CD4-positive, alpha-beta T cell treated with Interleukin-4 for 4 hours (primary cell): ENCODE measurements at regions not wholly inside any gene's neighbourhood (a gene's known extent, or its start where the extent isn't known, plus 50 kb on each side); places are given as distances from the start of the nearest gene placed in this dataset.

Source experiments
- DNase-seq: peaks from one replicate; pipeline ENCODE4 v3.0.0-alpha.2; 2020

DNA sequence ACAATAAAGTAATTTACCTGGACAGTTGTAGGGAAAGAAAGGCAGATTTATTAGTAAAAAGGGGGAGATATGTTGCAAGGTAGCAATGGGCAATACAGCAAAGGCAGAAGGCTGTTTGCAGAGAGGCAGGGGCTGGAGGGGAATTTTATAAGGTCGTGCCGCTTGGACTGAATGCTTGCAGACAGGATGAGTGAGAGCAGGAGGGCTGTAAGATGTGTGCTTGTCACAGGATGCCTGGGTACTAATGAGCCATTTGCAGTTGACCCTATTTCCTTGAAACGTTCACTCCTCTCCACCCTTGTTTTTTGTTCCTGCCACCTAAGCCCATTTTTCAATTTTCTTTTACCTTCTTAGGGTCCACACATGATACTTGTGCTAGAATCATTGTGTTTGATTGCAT lies 214.7 kb downstream of the TRAM1L1 start:
- no peak for DNase-seq

DNA sequence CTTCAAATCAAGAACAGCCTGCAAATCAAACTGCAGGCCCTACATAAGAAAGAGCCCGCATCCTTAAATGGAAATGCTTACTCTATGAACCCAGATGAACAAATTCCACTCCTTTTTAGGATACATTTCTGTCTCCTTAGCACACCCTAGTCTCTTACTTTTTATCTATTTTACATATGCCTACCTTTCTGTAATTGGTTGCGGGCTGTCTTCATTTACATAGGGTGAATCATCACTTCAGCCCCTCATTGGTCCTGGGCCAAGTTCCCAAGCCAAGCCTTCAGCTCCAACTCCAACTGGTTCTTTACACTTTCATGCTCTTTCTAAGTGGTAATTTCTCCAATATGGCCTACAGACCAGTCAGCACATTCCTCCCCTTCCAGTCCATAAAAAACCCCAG lies 219.3 kb downstream of the TRAM1L1 start:
- DNase-seq, result no peak

DNA sequence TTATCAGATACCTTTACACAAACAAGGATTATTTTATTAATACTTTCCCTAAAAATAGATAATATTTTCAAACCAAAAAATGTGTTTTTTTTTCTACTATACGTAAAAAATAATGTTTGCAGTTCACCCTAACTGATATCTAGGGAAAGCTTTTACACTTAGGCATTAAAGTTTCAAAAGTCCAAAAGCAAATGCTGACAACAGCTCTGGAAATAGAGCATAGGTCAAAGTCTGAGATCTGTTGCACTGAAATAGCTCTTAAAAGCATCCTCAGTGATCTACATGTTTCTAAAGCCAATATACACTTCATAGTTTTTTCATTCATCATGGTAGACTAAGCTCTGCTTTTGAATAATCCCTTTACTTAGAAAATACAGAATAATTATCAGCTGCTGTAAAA lies 222.8 kb downstream of the TRAM1L1 start:
- DNase-seq, result no peak

DNA sequence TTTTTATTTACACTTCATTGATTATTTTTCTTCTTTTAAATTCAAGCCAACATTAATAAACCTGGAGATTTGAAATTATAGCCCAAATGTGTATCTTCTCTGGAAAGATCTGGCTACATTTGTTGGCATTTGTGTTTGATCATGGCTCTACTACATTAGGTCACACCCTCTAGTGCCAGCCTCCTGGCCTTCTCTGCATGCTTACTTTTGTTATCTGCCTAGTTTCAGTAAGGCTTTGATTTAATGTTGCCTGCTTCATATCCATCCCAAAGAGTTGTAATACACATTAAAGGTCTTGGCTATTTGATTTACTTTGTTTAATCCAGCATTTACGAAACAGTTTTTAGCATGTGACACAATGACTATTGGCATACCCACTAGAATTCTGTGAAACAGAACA lies 224.5 kb downstream of the TRAM1L1 start:
- no peak for DNase-seq

DNA sequence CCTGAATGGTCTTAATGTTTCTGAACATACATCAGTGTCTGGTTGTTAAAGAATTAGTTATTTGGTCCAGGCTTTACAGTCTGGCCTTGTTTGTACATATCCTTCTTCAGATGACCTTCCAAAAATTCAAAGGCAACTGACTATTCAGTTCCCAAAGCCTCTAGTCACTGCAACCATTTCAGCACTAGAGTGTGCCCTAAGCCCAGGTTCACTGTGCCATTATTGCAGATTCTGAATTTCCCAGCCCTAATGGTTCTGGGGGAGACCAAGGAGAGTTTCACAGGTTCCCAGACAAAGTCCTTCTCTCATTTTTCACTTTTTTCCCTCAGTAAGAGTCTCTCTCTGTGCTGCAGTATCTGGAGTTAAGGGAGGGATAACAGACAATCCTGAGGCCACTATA lies 235.8 kb downstream of the TRAM1L1 start:
- DNase-seq, result no peak

DNA sequence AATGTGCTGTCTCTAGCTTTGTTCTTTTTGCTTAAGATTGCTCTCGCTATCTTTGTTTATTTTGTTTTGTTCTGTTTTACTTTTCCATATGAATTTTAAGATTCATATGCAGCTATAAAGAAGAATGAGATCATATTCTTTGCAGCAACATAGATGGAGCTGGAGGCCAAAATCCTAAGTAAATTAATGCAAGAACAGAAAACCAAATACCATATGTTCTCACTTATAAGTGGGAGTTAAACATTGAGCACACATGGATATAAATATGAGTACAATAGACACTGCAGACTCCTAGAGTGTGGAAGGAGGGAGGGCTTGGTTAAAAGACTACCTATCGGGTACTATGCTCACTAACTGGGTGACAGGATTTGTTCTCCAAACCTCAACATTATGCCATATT lies 237.8 kb downstream of the TRAM1L1 start:
- no peak for DNase-seq

DNA sequence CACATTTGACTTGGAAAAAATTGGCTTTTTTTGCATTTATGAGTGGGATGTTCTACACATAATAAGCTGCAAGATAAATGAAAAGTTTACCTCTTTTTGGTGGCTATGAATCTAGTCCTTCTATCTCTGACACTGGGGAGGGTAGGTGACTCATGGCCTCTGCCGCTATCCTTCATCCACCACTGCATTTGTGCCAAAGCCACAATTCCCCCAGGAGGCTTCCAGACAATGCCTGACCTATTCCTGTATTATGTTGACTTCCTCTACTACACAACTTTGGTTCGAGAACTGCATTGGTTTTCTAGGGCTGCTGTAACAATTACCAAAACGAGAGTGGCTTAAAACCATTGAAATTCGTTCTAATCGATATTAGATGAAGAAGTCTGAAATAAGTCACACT lies 245.6 kb downstream of the TRAM1L1 start:
- DNase-seq, result no peak

DNA sequence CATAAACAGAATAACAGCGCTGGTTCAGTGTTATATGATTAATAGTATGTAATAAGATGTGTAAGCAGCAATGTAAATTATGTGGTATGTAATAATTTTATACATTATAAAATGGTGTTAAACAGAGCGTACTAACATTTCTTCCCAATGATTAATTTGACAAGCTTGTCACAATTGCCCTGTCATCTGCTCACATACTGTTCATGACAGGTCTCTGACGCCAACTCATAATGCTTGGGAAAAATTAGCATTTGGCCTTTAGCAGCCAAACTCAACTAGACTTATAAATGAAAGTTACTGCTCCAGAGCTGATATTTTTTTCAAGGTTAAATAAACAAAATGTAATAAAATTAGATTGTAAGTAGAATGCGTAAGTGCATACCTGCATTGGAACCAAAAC lies 246.8 kb downstream of the TRAM1L1 start:
- DNase-seq, result no peak

DNA sequence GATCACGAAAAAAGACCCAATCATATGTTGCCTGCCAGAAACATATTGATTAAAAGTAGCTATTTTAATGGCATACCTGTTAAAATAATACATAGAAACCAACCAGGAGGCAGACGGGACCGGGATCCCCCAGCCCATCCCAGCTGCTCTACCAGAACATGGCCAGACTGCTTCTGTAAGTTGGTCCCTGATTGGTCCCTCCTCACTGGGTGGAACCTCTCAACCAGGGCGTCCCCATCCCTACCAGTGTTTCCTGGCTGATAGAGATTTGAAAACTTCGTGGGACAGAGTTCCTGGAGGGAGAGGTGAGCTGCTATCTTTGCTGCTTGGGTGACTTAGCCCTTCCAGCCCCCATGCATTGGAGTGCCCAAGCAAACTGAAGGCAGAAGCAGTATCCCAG lies 256.2 kb downstream of the TRAM1L1 start:
- DNase-seq, result no peak

DNA sequence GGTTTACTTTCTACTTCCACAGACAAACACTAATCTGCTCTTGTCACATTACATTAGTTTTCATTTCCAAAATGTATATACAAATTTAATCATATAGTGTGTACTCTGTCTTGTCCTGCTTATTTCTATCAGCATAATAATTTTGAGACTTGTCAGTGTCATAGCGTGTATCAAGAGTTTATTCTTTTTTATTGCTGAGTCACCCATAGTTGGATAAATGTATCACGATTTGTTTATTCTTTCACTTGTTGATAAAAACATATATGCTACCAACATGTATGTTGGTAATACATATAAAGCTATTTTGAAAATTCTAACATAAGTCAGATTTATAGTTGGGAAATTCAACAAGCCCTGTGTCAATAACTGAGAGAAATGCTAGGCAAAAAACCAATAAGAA lies 261.2 kb downstream of the TRAM1L1 start:
- DNase-seq, result no peak

DNA sequence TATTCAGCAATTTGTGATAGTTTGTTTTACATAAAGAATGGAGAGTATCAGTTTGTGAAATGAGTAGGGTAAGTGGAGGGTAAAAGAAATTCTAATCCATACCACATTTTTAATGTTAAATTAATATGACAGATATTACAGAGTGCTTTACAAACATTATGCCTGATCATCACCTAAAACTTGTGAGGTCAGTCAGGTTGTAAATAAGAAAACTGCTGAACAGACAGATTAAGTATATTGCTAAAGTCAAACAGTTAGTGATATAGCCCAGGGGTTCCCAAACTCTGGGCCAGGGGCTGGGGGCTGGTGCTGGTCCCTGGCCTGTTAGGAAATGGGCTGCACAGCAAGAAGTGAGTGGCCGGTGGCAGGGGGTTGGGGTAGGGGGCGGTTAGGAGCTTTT lies 273.6 kb downstream of the TRAM1L1 start:
- DNase-seq, result no peak

DNA sequence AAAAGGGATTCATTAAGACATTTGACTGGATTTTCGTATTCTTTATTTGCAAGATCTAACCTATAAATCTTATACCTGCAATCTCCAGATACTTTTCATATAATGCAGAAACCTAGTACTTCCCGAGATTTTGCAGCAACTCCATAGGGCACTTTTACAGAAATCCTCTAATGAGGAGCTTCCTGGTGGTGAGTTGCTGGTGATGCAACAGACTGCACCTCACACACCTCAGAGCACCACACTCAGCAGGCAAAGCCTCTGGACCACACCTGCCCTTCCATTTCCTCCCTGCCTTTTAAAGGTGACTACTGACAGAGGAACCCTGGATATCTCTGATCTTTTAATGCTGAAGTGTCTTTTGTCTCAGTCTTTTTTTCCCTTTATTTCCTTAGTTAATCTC lies 289.4 kb downstream of the TRAM1L1 start:
- no peak for DNase-seq

DNA sequence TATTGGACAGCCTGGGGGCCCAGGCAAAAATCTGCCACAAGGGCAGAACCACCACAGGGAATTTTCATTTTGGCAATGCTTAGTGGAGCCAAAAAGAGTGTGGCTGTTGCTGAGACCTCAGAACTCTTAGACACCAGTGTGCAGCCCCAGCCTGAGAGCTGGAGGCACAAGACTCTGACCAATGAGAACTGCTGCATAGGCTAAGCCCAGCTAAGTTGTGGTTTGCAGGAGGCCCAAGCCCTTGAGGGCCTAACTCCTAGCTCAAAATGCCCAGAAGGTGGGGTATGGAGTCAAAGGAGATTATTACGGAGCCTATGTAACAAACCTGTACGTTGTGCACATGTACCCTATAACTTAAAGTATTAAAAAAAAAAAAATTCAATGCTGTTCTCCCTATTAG lies 296.7 kb downstream of the TRAM1L1 start:
- DNase-seq, result no peak

DNA sequence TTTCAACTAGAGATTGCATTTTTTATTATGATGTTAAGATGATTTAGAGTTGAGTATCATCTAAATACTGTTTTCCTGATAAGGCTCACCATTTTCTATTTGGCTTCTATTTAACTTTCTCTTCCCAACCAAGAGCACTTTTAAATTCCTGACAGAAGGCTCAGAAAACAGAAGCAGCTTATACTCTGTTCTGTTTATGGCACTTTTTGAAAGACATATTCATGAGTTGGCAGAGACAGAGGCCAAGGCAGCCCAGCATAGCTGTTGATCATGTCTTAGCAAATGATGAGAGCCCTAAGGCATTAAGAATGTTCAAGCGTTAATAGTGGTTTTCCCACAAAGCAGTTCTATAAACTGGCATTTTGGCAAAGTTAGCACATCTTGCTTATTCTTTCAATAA lies 330.3 kb downstream of the TRAM1L1 start:
- no peak for DNase-seq

DNA sequence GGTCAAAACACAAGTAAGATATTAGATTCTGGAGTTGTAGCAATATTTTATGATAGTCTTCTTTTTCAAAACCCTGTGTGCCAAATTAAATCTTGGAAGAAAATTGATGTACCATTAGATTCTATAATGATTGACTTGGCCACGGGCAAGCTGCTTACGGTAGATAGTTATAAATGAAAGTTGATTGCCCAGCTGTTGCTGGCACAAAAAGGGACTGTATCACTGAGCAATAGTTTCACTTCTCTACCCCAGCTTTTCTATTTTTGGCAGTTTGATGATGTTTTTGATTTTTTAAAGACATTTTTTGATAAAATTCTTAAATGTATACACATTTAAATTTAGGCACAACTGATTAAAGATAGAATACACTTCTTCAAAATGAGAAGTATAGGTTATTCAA lies 333.3 kb downstream of the TRAM1L1 start:
- no peak for DNase-seq

DNA sequence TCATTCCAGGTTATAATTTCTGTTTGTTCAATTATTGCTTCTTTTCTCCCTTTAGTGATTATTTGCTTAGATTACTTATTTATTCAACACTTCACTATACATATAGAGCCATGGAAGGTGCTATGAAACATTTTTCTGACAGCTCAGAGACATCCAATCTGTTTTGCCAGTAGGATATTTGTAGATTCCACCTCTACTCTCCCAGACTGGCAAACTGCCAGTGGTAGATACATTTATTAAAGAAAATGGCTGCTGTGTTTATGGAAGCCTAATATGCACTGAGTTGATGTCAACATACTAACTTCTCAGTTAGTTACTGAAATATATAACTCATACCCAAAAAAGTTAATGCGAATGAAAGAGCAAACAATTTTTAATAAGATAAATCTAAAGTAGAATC lies 348.6 kb downstream of the TRAM1L1 start:
- DNase-seq, result no peak

DNA sequence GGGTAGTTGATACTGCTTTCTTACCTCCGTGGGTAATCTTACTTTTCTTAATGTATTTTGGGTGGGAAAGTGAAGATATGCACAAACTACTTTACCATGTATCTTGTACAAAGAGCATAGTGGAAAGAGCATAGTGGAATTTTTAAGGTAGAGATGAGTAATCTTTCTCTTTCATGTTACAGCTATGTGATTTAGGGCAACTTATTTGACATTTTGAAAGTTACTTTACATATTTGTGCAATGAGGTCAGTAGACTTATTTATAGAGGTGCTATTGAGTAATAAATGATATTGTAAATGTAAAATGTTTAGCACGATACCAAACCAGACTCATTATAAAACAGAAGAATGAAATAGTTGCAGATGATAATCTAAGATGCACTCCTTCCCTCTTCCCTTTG lies 351.2 kb downstream of the TRAM1L1 start:
- DNase-seq, result no peak

DNA sequence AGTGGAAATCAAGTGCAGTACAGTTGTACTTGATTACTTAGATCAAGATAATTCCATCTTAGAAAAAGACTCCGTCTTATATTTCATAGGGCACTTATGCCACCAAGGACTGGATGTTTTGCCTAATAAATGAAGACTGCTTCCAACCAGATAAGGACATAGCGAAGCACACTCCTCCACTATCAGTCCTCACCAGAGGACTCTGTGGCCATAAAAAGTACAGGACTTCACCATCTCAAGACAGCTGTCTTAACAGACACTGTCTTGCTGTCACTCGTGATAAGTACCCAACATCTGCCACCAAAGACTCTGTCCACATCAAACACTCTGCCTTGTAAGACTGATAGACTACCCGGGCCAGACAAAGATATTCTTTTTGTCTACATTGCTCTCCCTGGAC lies 352.0 kb downstream of the TRAM1L1 start:
- DNase-seq, result no peak

DNA sequence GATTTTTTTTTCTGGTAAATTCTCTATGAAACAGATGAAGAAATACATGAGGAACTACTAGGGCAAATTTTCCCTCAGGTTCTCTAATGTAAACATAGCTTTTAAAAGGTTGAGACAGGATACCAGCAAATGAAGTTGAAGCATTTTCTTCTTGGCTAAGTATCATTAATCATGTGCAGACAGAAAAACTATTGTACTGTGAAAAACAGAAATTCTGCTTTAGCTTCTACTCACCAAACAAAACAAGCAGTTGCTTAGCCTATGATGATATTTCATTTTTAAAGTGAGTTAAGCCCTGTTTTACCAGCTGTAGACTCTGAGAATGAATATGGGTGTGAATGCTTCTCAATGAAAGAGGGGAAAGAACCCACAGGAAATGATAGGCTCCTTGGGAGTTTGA lies 358.9 kb downstream of the TRAM1L1 start:
- DNase-seq, result no peak

DNA sequence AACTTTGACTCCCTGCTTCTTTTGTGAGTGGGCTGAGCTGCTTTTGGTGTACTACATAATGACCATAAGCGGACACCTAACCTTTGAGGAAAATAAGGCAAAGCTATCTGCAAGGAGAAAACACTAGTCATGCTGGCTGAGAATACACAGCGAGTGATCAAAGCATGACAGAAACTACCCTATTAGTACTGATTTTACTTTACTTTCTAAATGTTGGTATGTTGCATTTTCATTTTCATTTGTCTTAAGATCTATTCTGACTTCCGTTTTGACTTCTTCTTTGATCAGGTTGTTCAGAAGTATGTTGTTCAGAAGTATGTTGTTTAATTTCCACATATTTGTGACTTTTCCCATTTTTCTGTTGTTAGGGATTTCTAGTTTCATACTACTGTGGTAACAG lies 361.1 kb downstream of the TRAM1L1 start:
- no peak for DNase-seq

DNA sequence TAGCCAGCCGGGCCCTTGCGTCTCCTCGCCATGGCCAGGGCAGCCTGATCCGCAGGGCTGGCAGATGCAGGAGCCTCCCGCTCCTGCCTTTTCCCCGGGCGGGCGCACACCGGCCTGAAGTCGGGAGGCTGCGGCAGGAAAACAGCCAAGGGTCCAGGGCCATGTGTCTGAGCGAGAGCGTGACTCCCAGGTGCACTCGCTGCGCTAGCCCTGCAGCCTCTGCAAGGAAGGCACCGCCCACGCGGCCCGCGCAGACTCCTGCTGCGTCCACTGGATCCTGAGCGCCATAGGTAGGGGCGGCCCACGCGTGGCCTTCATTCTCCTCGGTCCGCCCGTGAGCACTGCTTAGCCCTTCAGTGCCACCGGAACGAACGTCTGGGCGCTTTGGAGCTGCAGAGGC lies 379.9 kb downstream of the TRAM1L1 start:
- DNase-seq, result no peak

DNA sequence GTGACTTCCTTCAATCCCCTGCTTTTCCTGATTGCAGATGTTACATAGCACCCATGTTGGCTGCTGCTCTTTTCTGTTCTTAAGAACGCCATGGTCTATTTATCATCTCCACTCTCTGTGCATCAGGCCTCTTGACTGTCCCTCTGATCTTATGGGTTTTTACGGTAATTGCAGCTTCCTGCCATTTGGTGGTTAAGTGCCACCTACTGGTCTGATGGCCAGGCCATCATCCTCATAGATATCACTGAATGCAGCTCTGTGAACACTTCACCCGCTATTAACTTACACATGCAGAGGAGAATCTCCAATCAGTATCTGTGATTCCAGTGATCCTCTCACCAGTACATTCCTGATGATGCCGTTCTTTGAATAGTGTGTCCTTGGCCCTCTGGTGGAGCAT lies 382.4 kb downstream of the TRAM1L1 start:
- no peak for DNase-seq

DNA sequence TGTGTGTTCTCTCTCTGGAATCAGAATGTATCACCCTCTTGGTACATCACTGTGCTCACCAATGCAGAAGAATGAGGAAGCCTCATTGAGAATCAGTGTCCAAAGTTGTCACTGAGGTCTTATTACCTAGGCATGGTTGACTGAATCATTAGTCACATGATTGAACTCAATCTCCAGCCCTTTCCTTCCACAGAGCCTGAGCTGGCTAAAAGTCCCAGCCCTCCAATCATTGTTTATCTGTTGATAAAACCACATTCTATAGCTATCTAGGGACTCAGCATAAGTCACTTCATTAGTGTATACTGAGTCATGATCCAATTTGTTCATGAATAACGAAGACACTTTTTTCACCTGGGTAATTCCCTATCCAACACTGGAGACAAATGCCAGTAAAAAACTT lies 396.8 kb downstream of the TRAM1L1 start:
- DNase-seq, result no peak

DNA sequence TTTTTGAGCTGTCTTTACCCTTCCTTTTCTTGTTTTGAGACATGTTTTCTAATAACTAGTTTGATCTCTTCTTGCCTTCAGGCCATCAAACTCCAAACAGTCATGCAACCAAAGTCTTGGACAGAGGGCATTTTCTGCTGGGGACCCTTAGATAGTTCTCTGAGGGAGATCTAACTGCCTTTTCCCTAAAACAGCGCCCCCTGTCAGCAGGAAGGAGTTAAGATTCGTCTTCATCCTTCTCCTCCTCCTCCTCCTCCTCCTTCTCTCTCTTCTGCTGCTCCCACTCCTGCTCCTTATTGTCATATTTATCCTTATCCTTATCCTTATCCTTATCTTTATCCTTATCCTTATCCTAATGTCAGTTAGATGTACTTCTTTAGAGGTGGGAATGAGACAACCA lies 417.2 kb downstream of the TRAM1L1 start:
- DNase-seq, result no peak

DNA sequence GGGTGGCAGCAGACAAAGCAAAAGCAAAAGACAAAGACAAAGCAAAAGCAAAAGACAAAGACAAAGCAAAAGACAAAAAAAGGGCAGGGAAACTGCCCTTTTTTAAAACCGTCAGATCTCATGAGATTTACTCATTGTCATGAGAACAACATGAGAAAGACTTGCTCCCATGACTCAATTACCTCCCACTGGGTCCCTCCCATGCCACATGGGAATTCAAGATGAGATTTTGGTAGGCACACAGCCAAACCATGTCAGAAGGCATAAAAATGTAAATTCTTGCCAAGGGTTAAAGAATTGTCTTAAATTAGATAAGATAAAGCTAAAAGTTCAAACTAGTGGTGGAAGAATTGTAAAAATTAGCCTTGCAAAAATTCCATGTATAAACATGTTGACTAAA lies 419.7 kb downstream of the TRAM1L1 start:
- no peak for DNase-seq

DNA sequence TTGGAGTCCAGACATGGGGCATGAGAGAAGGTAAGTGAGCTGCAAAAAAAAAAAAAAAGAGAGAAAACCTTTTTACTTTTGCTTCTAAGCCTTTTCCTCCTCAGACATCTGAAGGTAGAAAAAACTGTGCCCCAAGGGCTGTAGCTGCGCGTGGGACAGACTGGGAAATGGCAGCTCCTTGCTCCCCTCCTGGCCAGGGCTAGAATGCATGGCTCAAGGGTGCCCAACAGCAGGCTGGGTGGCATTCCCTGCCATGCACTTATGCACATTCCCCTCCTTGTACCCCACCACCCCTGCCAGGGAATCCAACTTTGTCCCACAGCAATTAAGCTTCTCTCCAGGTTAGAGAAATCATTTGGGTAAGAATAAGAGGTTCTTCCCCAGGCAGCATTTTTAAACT lies 421.2 kb downstream of the TRAM1L1 start:
- DNase-seq, result no peak
